Right ventricle myocardium superior (tissue), 1 donor: ENCODE measurements at regions not wholly inside any gene's neighbourhood (a gene's known extent, or its start where the extent isn't known, plus 50 kb on each side); places are given as distances from the start of the nearest gene placed in this dataset.
A peak's percentile ranks its signal among the peaks of the same experiment; 100 is the strongest.
"Not testable (repeated sequence)": the region's sequence is repeated elsewhere in the genome, so short reads cannot be mapped to it uniquely, and the experiment has no call there.

ENCODE experiments used
- ATAC-seq: fragments of 200-7000 bp; cut with Tn5 transposase; one replicate; pipeline ENCODE4 v1.9.1; 2020; ENCODE audit warnings: mild to moderate bottlenecking; ENCODE audit not compliant: poor library complexity
- DNase-seq: peaks from one replicate; pipeline ENCODE4 v3.0.0-alpha.2; 2020
- intact Hi-C: fragments of 100-400 bp; cut with DNase I; formaldehyde crosslinking; loops from one replicate; pipeline ENCODE4 v1.11.2; 2022
- donor health status: DM: no; HTN: yes; CAD: no; lungs with severe emphysema.

DNA sequence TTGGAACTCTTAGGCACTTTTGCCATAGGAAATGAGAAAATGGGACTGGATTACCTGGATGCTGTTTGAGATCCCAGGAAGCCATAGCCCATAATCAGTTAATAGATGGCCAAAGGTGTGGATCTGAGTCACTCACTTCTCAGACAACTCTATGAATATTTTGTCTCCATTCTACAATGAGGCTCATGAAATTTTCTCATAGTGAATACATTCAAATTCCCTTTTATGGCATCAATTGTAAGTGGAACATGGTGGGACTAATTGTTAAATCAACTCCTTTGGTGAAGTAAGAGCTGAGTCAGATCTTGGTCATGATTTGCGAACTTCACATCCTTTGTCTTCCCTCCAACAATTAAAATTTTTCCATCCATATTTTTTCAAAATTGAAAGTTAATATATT lies 222.1 kb downstream of the ARL4A start:
- intact Hi-C loops, result no loop called here

DNA sequence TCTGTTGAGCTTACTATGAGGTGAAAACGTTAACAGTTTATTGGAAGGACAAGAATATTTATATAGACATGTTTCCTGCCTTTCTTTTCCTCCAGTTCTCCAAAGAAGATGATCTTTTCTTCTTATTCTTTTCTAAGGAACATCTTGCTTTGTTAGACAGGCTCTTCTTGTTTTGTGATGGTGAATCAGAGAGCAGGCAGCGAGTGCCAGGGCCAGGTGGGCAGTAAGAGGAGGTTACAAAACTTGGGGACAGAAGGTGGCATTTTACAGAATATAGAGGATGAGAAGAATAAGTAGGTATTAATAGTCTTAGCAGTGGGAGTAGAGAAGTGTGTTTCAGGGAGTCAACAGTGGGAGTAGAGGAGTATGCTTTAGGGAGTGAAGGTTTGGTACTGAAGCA lies 223.6 kb downstream of the ARL4A start:
- ATAC-seq (no peak), DNase-seq (no peak)
- intact Hi-C loops, result no loop called here

More for the DNA sequence above, 222.1 kb downstream of the ARL4A start:
- ATAC-seq, result no peak
- no peak for DNase-seq

DNA sequence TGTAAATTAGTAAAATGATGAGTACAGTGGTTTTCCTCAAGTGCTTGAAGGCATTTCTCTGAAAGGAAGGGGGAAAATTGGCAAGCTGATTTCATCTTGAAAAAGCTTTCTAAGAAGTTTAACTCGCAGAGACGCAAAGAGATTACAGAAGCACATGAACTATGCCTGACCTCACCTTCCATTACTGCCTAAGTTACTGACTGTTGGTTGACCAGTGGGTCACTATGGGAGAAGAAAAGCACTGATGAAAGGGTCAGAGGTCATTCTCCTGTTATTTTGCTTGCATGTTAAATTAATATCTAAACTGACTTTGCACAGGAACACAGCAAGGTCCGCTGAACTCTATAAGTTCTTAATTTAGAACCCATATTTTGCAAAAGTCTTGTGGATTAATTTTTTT lies 225.6 kb downstream of the ARL4A start:
- intact Hi-C loops, result no loop called here
- DNase-seq (no peak), ATAC-seq (no peak)

DNA sequence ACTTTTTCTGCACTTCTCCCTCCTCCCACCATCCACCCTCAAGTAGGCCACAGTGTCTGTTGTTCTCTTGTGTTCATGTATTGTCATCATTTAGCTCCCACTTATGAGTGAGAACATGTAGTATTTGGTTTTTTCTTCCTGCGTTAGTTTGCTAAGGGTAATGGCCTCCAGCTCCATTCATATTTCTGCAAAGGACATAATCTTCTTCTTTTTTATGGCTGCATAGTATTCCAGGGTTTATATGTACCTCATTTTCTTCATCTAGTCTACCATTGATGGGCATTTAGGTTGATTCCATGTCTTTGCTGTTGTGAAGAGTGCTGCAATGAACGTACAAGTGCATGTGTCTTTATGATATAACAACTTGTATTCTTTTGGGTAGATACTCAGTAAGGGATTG lies 230.4 kb downstream of the ARL4A start:
- no peak for ATAC-seq

DNA sequence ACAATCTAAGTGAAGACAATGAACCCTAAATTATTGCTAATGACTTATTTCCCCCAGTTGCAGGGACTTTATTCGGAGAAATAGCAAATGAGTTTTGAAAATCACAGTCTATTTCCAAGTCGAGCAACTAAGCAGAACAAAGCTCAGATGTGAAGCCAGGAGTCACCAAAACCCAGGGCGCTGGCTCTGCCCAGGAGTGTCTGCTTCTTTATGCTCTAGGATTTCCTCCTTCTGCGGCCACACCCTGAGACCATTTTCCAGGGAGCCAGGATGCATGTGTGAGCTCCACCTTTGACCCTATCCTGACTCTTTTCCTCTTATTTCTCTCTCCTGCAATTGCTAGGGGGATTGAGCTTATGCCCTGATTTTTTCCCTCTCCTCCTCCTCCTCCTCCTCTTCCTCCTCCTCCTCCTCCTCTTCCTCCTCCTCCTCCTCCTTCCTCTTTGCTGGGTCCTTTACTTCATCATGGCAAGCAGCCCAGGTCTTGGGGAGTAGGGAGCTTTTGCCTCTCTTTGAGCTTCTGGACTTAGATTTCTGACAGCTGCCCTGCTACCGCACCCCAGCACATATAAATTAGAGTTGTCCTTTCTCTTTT lies 234.4 kb downstream of the ARL4A start:
- ATAC-seq, result peak; percentile 38
- DNase-seq, result no peak
- intact Hi-C loops, result no loop called here

More for the DNA sequence above, 230.4 kb downstream of the ARL4A start:
- no peak for DNase-seq
- intact Hi-C loops, result no loop called here

DNA sequence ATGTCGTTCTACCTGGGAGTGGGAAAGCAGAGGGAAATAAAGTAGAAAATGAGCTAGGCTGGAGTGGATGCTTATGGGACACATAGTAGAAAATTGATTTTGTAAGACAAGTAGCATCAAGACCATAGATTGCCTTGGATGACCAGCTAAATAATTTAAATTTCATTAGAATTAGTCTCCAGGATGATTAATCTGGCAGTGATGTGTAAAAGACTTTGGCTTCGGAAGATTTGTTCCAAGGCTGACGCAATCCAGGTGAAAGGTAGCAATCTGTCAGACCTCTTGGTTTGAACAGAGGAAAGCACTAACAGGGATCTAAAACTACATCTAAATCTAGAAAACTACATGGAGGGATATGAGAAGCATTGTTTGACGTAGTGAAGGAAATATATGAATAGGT lies 236.5 kb downstream of the ARL4A start:
- no peak for DNase-seq
- intact Hi-C loops, result no loop called here
- ATAC-seq, result no peak

DNA sequence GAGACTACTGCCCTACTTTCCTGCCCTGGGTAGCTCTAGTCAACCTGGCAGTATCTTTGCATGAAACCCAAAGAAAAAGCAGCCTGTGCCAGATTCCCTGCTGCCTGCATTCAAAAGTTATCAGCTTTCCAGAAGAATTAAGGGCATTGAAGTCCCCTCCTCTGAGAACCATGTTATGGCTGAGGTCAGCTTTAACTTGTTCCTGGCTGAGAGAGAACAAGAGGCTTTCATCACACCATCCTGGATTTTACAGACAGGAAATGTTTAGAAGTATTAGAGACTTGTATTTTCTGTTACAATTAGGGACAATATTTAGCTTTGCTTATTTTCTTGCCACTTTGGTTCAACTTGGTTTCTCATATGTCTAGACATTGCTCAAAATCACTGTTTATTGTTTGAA lies 238.8 kb downstream of the ARL4A start:
- DNase-seq (no peak), ATAC-seq (no peak)
- intact Hi-C loops, result no loop called here

DNA sequence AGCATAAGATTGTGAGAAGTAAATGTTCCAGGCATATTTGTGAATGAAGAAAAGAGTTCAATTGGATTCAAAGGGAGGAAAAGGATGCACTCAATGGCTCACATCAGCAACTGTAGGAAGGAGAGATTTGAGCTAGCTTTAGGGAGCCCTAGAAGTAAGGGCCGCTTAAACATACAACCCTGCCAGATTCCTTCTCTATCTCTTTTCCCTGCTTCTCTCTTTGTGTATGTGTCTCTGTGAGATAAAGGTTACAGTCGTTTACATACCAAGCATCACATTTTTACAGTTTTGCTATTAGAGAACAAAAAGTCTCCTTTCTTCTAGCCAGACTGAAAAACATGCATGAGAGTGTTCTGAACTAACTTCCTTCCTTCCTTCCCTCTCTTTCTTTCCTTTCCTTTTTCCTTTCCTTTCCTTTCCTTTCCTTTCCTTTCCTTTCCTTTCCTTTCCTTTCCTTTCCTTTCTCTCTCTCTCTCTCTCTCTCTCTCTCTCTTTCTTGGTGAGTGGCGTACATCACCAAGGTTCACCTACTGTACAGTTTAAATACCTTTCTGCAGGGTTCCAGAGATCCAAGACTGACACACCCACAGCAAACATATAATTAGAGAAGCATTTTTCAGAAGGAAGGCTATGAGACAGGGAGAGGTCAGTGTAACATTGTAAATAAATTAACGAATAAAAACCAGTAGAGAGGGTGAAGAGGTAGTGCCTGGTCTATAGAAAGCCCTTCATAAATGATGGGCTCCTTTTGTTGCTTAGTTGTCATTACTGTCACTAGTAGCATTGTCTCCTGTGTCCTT lies 240.4 kb downstream of the ARL4A start:
- DNase-seq (no peak), ATAC-seq (no peak)
- intact Hi-C loops, result no loop called here

DNA sequence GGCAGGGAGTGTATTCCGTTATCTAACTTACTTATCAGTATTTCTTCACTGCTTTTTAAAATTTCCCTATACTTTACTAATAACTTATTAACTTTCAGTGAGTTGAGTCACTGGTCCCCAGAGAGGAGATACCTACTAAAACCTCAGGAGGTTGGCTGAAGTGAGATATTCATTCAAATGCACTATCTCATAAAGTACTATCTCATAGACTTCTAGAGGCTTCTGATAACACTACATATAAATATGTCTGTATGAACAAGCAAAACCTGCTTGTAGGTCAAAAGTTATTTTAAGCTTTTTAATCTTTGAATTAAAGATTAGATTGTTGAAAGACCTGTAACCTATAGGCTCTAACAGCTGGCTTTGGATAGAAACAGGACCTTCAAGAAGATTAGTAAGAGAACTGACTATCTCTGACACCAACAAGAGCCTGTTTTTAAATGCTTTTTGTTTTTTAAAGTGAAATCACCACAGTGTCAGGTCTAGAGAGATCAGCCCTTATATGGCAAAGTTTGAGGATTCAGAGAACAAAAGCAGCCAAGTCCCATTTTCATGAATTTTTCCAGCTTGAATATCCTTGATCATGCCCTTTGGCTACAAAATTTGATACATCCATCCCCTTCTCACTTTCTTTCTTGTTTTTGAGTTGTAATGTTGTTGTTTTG lies 242.2 kb downstream of the ARL4A start:
- DNase-seq (no peak), ATAC-seq (no peak)
- intact Hi-C loops, result no loop called here

DNA sequence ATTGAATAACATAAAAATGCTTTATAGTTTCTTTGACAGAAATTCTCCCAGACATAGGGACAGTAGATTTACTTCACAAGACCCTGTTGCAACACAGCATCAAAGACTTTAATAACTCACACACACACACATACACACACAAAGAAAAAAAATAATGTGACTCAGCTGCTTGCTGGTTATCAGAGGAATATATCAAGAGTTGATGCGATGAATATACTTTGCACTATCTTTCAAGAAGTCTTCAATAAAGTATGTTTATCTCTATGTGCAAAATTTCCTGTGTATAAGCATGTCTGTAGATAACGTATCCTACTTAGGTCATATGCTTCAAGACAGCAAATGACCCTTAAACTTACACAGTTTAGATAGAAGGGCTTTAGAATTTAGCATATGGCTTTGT lies 243.1 kb downstream of the ARL4A start:
- DNase-seq (no peak), ATAC-seq (no peak)
- intact Hi-C loops, result no loop called here

DNA sequence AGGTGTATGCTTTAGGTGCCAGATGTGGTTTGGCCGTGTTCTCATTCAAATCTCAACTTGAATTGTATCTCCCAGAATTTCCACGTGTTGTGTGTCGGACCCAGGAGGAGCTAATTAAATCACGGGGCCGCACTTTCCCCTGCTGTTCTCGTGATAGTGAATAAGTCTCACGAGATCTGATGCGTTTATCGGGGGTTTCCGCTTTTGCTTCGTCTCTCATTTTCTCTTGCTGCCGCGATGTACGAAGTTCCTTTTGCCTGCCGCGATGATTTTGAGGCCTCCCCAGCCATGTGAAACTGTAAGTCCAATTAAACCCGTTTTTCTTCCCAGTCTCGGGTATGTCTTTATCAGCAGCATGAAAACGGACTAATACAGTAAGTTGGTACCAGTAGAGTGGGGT lies 244.0 kb downstream of the ARL4A start:
- intact Hi-C loops, ATAC-seq, DNase-seq: not testable (repeated sequence)

DNA sequence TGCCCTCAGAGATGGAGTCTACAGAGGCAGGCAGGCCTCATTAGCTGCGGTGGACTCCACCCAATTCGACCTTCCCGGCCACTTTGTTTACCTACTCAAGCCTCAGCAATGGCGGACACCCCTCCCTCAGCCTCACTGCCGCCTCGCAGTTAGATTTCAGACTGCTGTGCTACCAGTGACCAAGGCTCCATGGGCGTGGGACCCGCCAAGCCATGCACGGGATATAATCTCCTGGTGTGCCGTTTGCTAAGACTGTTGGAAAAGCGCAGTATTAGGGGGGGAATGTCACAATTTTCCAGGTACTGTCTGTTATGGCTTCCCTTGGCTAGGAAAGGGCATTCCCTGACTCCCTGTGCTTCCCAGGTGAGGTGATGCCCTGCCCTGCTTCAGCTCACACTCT lies 252.3 kb downstream of the ARL4A start:
- intact Hi-C loops, result no loop called here
- ATAC-seq (no peak), DNase-seq (no peak)

DNA sequence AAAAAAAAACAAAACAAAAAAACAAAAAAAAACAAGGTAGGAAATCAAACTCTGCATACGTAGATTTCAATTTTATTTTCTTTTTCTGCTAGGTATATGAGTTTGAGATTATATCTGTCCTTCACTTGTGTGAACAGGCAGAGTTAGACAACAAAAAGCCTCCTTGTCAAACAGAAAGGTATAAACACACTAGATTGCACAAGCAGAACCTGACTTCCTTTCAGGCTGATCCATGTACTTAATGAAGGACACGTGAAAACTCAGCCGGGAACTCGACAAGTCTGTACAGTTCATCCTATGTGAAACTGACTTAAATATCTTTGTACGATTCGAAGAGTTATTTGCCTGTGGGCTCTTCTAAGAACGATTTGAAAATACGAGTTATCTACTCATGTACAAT lies 254.1 kb downstream of the ARL4A start:
- intact Hi-C loops, result no loop called here
- DNase-seq (no peak), ATAC-seq (no peak)

DNA sequence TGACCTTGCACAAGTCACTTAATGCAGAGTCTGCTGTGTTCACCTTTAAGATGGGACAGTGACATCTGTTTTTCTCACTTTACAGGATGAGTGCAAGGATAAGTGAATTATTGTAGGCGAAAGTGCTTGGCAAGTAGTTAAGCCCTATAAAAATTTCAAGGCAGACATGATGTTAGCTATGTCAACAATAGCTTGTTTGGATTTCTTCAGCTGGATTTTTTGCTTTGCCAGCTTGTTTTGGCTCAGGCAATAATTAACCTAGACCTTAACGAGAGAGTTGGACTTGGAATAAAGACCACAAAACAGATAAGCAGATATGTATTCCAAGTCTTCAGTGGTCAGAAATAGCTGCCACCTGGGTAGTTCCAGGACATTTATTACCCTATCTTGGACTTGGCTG lies 255.2 kb downstream of the ARL4A start:
- intact Hi-C loops, result no loop called here
- ATAC-seq (peak; percentile 49), DNase-seq (no peak)

DNA sequence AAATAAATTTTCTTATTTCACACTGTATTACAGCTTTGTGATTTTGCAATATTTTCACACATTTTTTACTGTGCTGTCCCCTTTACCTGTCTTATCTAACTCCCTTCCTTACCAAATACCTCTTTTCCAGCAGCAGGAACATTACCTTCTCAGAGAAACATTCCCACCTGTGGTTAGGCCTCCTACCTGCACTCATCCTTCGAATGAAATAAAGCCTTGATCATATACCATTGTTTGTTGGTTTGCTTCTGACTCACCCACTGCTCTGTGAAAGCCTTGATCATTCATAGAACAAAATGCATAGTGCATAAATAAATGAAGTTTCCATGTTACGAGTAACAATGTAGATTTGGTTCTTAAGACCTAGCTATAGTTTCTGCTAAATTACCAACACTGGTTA lies 256.3 kb downstream of the ARL4A start:
- intact Hi-C loops, result no loop called here
- DNase-seq, result no peak
- ATAC-seq, result no peak

DNA sequence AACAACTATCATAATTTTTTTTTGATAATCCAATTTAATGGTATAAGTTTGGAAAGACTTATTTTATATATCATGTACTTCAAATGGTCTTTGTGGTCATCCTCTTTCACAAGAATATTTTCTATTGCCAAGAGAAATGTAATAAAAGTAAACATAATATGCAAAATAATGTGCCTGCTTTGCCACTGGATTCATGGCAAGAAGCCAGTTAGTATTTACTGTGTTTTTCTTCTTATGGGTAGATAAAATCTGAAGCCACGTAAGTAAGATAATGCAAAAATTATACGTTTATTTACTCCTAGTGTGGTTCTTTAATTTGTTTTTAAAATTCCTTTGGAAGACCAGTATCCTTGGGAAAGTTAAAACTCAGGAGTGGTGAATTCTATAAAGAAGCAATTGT lies 258.5 kb downstream of the ARL4A start:
- DNase-seq (no peak), ATAC-seq (no peak)
- intact Hi-C loops, result no loop called here

DNA sequence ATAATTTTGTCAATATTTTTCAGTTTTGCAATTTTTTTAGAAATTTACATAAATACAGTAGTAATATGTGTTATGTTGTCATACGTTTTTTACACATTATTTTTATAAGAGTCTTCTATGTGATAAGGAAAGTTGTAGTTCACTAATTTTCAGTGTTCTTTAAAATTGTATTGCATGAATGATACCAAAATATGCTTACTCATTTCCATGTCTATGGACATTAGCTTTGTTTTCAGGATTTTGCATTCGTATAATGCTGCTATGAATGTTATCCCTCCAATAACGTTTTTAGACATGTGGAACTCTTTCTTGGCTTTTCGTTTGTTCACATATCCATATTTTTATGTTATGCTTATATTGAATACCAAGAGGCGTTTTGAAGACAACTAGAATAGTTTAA lies 260.0 kb downstream of the ARL4A start:
- intact Hi-C loops, result no loop called here
- DNase-seq, result no peak
- no peak for ATAC-seq

DNA sequence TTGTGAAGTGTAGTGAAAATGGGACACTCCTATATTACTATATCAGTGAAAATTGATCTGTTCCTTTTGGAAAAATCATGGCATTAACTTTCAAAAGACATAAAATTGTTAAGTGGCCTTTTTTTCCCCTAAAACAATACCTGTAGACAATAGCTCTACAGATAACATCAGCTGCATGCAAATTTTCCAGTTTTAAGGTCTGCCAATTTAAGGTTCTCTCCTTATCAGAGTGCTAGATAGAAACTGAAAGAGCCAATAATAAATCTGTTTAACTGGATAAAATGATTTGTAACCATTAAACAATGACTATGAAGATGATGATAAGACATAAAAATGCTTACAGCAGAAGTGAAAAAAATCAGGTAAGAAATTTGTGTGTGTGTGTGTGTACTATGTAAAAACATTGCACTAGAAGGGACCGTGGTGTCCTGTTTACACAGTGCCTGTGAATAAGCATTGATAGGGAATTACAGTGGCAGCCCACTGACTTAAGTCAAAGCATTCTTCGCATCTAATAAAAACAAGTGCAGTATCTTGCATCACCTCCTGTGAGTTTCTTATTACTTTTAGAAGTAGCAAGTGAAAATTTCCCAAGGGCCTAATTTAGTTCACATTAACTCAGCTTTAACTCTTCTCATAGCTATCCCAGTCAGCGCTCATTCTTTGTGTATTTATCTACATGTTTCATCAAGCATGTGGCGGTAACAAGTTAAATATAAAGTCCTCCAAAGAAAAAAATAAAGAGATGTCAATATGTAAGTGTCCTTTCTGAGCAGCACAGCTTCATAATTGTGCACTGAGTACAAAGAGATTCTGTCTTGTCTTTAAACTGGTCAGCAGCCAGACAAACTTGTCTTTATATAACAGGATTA lies 261.9 kb downstream of the ARL4A start:
- intact Hi-C loops, result no loop called here
- DNase-seq, result no peak
- ATAC-seq, result no peak

DNA sequence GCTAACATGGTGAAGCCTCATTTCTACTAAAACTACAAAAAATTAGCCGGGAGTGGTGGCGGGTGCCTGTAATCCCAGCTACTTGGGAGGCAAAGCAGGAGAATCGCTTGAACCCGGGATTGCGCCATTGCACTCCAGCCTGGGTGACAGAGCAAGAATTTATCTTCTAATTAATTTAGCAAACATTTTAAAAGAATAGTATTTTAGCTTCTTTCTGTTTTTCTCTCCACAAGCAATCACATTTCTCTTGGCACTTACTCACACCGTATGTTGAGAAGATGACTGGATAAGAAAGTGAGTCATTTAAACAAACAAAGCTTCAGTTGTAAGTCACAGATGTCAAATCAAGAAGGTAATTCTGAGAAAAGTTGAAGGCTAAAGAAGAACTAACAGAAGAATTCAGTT lies 264.0 kb downstream of the ARL4A start:
- no peak for ATAC-seq
- no peak for DNase-seq
- intact Hi-C loops, result no loop called here
